Superior temporal gyrus (tissue), 1 donor: ENCODE measurements at regions not wholly inside any gene's neighbourhood (a gene's known extent, or its start where the extent isn't known, plus 50 kb on each side); places are given as distances from the start of the nearest gene placed in this dataset.

ENCODE experiments used
- DNase-seq: peaks from one replicate; pipeline ENCODE4 v3.0.0-alpha.2; 2016; ENCODE audit errors: extremely low spot score

DNA sequence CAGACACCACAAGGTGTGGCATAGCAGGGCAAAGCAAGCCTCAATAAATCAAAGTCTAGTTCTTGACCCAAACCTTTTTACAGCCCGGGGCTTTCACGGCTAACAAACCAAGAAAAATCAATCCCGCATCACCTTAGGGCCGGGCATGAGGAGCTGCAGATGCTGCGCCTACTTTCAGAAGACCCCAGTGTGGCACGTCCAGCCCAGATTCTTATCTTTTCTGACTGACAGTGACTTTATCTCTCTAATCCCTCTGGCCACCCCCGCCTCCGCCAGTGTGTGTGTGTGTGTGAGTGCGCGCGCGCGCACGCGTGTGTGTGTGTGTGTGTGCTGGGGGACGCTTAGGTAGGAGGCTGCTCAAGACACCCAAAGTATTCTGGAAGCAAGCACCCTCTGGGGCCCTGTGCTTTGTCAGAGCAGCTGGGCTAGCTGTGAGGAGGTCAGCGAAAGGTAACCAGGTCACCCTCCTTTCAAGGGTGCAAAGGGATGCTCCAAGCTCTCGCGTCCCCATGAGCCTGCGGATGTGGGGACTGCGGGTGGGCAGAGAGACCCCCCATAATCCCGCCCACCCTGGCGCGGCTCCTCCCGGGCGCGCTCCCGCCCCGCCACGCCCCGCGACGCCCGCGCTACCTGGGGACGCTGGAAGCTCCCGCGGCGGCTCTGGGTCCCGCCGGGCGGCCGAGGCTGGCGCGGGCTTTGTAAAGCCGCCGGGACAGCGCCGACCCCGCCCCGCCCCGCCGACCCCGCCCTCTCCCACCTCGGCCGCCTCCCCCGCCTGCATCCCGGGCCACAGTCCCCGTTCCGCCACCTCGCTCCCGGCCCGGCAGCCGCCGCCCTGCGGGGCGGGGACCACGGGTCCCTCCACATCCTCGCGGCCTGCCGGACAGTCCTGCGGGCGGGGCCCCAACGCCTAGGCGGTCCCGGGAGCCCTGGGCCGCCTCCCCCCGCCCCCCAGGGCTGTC, 57.1 kb upstream of the RHOBTB1 start:
- no peak for DNase-seq

DNA sequence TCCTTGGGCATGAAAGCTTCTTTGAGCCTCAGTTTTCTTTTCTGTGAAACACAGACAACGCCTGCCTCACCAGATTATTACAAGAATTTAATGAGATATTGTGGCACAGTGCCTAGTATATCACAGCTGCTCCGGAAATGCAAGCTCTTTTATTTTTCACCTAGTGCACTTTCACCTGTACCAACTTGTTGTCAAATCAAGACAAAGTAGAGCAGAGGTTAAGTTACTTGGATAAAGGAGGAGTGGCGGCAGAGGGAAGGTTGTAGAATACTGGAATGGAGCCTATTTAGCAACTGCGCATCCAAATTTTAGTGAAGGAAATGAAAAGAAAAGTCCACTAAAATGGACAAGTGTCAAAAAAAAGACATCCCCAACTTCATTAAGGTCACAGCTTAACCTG, 54.9 kb upstream of the RHOBTB1 start:
- DNase-seq: no peak

DNA sequence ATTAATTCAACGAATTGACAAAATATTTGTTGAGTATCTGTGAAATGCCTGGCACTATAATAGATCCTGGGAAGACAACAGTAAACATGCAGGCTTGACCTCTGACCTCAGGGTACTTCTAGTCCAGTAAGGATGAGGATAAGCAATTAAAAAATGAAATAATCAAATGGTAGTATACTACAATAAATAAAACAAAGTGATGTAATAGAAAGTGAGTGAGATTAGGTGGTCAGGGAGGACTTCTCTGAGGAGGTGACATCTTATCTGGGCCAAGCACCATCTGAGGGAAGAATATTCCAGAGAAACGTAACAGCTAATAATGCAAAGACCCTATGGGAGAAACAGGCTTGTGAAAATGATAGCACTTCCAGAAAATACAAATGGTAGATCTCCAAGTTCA, 50.1 kb upstream of the RHOBTB1 start:
- DNase-seq: no peak
